ENCODE measurements at regions not wholly inside any gene's neighbourhood (a gene's known extent, or its start where the extent isn't known, plus 50 kb on each side); places are given as distances from the start of the nearest gene placed in this dataset.

- TF ChIP-seq CTCF (conservative IDR thresholded peaks at IDR 0.05; ENCODE audit: low read depth, low read length), result no peak
- no peak for TF ChIP-seq EZH2 (IDR thresholded peaks at IDR 0.05; ENCODE audit: low read length, unreplicated experiment)
- TF ChIP-seq EZH2phosphoT487 (IDR thresholded peaks at IDR 0.05; ENCODE audit: borderline replicate concordance, low read length), result no peak
Observed at GRCh38 chr1:5386371-5386770, 605.9 kb downstream of the NPHP4 start.
